ENCODE measurements at regions not wholly inside any gene's neighbourhood (a gene's known extent, or its start where the extent isn't known, plus 50 kb on each side); places are given as distances from the start of the nearest gene placed in this dataset.

DNA sequence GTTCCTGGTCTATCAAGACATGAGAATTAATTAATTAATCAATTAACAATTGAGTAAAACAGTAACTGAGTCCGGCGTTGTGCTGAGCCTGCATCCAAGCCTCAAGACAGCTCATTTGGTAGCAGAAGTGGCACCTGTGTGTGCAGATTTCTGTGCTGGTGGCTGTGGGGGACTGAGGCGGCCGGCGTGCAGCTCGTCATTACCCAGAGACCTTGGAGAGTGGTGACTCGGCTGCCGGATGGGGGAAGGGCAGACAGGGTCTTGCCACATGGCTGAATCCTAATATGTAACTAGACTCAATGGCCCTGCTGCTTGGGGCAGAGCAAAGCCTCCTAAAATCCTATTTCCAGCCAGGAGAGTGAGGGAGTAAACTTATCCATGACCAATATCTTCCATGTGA is 510.2 kb downstream of the TCERG1L start:
- no peak for DNase-seq (ENCODE audit: low read depth)

DNA sequence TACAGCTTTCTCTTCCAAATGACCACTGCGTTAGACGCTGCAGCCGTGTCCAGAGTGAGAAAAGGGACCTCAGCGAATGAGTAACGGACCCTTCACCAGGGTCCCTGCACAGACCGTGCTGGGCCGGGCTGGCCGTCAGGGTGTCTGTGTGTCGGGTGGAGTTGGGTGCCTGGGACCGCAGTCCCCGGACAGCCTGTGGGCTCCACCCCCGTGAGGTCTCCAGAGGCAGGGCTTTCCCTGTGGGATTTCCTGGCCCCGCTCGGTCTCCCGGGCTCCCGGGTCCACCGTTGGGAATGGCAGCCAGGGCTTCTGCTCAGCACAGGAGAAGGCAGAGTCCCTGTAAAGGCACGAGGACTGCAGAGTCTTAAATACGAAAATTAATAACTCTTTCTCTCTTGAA is 509.7 kb downstream of the TCERG1L start:
- no peak for DNase-seq (ENCODE audit: low read depth)

DNA sequence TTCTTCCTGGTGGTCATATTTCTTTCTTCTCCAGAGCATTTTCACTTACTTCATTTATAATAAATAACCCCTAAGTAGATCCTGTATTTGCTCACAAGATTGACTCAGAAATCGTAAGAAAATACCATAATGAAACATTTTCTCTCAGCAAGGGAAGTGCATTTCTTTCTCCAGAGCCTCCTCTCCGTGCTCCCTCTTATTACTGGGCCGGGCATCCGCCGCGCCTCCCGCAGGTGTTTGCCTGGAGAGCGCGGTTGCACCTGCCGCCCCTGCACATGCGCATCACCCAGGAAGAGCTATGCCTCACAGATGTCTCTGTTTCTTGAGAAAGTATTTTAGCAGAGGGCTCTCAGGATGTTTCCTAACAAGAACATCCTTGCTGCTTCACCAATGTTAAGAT is 509.2 kb downstream of the TCERG1L start:
- no peak for DNase-seq (ENCODE audit: low read depth)

DNA sequence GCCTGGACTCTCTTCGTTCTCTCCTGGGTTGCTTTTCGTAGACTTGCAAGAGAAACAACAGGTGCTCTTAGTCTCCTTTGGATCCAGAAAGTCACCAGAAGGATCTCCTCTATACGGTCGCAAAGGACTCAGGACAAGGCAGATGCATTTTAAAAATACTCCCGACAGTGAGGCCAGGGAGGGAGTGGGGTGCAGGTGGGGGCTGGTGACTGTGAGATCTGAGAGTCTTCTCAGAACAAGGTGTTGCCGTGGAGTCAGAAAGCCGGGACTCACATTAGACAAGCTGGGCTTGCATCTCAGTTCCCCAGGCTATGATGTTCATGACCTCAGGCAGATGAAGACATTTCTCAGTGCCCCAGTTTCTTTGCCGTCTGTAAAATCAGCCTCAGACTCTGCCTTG is 507.2 kb downstream of the TCERG1L start:
- no peak for DNase-seq (ENCODE audit: low read depth)

DNA sequence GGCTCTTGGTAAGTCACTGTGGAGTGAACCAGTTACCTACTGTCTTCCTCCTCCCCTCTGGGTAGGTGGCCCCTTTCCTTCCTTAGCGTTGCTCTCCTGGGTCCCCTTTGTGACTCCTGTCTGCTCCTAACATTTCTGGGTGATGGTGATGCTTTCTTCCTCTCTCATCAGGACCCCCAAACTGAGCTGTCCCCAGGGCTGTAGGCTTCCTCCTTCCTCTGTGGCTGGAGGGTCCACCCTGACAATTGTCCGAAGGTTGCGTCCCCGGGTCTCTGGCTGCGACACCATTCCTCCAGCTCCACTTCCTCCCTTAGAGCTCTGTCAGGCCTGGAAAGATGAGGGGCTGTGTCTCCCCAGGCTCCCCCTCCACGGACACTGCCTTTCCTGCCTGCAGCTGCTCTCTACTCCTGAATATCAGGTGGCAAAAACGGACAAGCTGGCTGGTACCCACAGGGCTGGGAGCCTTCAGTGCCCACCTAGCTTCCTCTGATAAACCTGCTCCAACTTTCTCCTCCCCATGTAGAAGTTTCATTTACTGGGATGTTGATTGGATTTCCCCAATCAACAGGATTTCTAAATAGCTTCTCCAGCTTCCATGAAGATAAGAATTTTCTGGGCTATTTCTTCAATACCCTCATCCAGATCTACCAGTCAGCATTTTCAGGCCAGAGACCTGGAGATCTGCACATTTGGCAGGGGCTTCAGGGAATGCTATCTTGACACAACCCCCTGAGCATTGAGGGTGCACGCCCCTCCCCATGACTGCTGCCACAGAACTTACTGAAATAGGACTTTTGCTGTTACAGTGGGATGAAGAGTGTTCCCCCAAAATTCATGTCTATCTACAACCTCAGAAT is 506.5 kb downstream of the TCERG1L start:
- no peak for DNase-seq (ENCODE audit: low read depth)

DNA sequence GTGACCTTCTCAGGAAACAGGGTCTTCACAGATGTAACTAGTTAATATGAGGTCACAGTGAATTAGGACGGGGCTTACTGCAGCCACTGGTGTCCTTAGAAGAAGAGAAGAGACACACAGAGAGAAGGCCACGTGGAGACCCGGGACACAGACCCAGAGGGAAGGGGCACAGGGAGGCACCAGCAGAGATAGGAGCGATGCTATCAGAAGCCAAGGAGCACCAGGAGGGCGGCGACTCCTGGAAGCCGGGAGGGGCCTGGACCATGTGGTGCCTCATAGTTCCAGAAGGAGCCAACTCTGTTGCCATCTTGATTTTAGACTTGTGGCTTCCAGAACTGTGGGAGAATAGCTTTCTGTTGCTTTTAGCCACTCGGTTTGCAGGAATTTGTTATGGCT is 505.9 kb downstream of the TCERG1L start:
- DNase-seq (ENCODE audit: low read depth), result no peak

DNA sequence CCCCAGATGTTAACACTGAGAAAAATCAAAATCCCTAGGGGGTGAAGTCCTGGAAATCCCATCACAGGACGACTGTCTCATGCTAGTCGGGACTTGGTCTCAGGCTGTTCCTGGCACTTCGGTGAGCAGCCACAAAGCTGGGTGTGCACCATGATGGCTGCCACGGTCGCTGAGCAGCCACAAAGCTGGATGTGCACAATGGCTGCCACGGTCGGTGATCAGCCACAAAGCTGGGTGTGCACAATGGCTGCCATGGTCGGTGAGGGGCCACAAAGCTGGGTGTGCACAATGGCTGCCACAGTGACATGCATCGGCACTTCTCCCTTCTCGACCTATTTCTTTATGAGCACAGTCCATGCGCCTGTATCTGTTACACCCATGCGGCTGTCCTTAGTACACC is 505.1 kb downstream of the TCERG1L start:
- no peak for DNase-seq (ENCODE audit: low read depth)

DNA sequence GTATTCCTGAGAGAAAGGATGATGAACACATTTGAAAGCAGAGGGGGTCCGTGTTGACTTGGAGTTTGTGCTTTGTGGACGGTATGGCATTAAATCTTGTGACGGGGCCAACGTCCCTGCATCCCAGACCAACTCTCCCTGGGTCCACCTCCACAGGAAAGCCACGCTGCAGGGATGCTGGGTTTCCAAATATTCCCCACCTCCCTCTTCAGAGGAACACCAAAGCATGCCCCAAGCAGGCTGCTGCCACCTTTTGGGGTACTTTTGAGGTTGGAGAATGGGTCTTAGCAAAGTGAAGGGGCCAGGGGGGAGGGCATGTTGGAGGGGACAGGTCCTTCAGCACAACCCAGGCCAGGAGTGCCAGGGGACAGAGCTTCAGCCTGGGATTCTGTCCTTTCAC is 504.4 kb downstream of the TCERG1L start:
- DNase-seq (ENCODE audit: low read depth), result no peak

DNA sequence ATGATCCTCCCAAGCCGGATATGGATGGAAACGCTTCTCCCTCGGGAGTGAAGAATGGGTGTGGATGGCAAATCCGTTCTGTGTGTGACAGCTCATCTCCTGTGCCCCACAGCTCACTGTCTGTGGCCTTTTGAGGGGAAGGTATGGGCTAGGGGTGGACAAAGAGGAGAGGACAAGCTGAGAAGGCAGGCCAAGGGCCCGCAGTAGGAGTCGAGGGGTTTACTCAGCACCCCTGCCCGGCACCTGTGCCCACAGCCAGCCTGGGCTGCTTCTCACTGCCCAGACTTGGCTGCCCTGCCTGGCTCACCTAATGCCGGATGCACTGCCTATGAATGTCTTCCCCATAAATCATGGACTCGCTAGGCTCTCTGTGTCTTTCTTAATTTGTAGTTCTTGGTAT is 503.8 kb downstream of the TCERG1L start:
- DNase-seq (ENCODE audit: low read depth), result no peak

DNA sequence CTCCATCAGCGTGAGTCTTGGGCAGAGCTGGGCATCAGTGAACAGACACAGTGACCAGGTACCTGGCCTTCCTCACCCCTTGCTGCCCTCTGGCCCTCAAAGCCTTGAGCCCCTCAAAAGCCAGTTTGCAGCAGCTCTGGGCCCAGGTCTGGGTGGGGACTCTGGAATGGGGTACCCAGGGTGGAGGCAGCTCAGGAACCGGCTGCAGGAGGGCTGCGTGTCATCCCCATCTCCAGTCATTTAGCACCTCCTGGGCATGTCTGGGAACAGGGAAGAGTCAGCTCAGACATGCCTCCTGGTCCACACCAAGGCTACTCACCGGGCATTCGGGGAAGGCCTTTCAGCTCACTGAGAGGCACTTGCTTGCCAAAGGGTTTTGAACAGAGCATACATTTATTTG is 503.3 kb downstream of the TCERG1L start:
- DNase-seq (ENCODE audit: low read depth), result no peak

DNA sequence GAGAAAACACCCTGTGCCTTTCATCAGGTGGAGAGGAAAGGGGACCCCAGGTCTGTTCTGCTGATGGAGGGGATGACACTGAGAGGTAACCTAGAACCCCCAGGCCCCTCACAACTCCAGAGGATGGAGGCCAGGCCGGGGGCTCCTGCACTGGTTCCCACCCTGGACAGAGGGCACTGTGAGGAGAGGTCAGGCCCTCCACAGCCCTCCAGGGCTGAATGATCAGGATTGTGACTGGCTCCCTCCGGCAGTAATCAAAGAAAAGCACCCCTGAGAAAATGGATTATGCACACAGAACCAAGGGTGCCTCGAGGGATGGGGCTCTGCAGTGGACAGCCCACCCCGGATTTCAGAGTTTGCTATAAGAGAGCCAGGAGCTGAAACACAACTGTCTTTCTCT is 502.8 kb downstream of the TCERG1L start:
- no peak for DNase-seq (ENCODE audit: low read depth)

DNA sequence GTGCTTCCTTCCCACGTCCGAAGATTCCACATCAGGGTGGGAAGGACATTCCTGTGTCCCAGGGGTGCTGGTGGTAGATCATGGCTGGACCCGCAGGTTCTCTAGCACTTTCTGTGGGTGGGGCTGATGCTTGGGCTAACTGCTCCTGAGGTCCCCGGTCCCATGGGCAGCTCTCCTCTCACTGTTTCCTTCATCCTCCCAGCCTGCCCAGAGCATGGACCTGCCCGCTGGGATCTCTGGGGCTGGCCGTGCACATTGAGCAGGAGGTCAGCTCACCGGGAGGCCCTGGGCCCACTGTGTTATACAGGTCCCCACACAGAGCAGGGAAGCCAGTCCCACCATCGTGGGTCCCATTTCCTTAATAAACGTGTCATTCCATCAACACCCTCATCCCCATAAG is 502.3 kb downstream of the TCERG1L start:
- no peak for DNase-seq (ENCODE audit: low read depth)

DNA sequence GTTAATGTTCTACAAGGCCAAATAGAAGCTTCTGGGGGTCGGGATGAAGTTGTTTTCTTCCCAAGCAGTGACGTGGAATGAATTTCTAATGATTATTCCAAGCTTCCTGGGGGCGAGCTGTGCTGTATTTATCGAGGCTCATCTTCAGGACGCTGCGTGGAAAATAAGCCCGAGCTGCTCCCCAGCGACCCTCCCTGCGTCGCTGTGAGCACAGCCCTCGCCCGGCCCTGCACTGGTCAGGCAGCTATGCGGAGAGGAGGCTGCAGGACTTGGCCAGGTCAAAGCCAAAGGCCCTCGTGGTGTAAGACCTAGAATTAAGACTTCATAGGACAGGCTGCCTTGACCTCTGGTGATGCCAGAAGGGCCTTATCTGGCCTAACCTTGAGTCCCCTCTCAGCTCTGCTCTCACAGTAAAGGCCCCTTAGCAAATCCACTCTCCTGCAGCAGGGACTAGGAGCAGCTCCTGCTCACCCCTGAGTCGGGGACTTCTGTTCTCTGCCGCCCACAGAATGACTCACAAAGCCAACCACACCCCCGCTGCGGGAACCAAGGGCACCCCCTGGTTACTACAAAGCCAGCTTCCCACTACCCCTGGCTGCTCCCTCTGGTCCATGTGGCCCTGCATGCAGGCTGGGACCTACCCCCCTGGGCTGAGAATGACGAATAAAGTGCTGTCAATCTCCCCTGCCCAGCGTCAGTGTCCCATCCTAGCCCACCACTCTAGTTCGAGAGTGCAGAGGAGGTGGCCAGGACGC is 501.6 kb downstream of the TCERG1L start:
- DNase-seq (ENCODE audit: low read depth), result no peak

DNA sequence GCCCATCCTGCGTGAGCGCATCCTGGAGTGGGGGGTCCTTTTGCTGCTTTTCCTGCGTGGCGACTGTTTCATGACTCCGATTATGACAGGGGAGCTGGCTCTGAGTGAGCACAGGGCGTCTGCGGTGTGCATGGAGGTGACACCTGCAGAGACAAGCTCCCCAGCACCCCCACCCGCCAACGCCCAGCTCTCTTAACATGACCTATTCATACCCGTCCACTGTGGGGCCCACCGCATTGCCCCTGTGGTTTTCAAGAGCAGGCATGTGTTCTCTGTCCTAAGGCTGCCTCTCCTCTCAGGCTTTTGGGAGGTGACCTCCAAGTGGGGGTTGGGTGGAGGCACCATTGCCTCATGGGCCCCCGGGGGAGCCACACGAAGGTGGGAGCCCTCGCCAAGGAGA is 500.7 kb downstream of the TCERG1L start:
- no peak for DNase-seq (ENCODE audit: low read depth)

DNA sequence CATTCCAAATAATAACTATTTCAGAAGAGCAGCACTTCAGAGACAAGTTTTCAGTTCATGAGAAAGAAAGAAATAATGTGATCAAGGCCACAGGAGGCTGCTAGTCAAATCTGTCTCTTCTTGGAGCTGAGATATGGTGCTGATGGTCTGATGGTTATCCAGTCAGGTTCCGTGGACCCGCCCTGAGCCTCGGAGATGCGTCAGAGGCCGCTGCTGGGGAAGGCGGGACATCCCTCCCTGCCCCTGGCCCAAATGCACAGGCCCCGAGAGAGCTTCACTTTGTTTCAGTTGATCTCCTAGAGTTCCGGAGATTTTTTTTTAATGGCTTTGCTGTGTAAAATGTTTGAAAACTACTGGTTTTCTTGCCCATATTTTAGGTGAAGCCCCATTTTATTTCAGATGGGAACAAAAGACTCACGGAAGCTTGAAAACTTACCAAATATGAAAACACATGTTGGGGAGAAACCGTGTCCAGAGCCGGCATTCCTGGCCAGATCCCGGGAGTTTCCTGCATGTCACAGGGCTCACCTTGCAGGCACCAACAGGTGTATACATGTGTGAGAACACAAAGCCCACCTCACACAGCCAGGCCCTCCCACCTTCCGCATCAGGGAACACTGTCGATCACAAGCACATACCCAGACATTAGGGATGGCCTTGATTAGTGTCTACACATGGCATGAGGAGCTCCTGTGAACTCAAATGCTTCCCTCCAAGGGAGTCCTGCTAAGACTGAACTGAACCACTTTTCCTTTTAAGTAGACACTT is 499.0 kb downstream of the TCERG1L start:
- DNase-seq (ENCODE audit: low read depth), result no peak

DNA sequence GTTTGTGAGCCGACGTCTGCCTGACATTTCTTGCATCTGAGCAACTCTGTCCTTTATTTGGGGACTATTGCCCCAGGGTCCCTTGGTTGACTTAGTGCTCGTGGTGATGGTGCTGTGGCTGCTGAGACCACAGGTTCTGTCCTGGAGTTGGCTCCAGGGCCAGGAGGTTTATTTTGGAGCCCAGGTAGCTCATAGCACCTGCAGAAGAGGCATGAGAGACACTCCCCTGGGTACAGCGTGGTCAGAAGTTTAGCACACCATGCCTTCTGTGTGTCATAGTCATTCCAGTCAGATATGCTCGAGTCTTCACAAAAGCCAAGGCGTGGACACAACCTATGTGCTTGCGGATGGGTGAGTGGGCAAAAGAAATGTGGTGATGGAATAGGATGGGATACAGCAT is 496.9 kb downstream of the TCERG1L start:
- no peak for DNase-seq (ENCODE audit: low read depth)

DNA sequence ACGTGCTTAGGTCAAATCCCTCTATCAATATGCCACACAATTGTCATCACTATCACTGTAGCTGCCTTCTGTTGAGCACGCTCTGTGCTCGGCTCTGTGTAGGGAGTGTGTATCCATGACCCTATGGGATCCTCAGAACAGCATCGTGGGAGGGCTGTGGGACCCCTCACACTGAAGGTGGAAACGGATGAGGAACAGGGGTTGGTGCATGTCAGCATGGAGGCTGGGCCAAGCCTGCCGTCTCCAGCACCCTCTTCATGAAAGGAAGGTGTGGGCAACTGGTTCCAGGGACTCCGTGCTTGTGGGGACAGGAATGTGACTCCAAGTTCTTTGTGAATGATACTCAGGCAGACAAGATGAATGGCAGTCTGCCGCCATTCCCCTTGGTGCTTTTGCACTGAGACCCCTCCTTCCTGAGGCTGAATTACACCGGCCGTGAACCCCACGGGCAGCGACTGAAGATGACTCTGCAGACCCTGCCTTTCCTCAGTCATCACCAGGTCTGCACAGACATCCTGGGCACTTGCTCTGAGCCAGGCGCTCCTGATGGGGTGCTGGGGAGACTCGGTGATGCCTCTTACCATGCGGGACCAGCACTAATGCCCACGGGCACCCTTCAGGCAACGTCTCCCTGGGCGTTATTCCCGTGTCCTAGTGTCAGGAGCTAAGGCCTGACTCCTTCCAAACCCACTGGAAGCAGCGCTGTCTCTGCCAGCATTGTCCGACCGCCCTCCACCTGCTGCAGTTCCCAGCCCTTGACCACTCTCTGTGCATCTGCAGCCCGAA is 495.2 kb downstream of the TCERG1L start:
- no peak for DNase-seq (ENCODE audit: low read depth)

DNA sequence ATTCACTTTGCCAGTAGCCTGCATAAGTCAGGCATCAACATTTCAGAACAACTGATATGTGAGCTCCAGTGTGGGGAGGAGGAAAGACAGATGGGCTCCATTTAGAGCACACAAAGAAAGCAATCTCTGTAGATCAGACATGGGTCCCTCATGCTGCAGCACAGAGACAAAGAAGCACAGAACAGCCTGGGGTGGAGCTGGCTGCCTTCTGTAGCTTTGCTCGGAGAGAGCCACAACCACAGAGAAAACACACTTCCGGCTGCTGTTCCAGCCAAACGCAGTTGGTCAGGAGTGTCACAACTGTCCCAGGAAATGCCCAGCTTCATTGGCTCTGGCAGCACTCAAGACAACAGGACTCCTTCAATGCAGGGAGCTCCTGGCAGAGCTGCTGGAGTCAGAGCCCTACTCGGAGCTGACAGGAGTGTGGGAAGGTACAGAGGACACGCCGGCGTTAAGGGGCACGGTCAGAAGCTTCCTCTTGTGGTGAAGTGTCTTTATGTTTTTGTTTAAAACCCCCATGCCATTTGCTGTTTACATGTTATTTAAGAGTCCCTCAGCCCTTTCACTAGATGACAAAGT is 494.4 kb downstream of the TCERG1L start:
- no peak for DNase-seq (ENCODE audit: low read depth)

DNA sequence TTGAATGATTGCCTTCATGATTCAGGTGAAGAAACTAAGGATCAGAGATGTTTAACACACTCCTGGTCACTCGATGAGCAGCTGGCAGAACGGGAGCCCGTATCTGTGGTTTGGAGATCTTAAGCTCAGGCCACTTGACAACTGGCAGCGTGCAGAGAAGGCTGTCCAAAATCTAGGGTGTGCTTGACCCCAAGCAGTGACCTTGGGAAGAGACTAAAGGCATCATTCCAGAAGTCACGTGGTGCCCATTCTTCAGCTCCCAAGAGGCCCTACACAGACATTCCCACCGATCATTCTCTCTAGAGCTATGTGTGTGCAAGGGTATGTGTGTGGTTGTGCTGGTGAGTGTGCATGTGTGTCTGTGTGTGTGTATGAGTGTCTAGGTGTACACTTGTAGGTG is 493.8 kb downstream of the TCERG1L start:
- DNase-seq (ENCODE audit: low read depth), result no peak

DNA sequence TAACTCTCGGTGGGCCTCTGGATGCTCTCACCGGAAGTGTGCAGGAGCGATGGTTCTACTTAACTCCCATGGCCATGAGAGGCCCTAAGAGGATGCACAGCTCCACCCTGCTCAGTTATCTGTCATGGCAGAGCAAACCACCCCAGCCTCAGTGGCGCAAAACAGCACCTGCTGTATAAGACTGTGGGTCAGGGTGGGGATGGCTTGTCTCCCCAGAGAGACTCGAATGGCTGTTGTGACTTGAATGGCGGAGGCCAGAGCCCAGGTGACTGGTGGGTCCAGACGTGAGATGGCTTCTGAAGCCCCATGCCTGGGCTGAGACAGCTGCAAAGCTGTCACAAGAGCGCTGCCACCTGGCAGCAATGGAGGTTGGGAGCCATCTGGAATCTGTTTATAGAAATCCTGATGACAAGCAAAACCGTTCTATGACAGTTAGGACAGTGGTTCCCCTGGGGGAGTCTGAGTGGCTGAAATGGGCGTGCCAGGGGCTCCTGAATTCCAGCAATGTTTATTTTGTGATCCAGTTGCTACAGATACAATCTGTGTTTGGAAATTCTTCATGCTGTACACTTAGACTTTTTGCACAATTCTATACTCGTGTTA is 490.5 kb downstream of the TCERG1L start:
- no peak for DNase-seq (ENCODE audit: low read depth)
